ENCODE measurements at regions not wholly inside any gene's neighbourhood (a gene's known extent, or its start where the extent isn't known, plus 50 kb on each side); places are given as distances from the start of the nearest gene placed in this dataset.

- TF ChIP-seq CTCF (IDR thresholded peaks at IDR 0.05; ENCODE audit: low read depth, low read length), result no peak
- no peak for DNase-seq (ENCODE audit: low read depth in 2 of 2)
- no peak overlapping the region for H3K4me3 ChIP-seq (replicated peaks in 1 of 2; ENCODE audit: low read depth in 2 of 2, low read length in 2 of 2)
Measured at GRCh38 chr1:218783916-218784315, 389.8 kb upstream of the LYPLAL1 start.

- H3K4me3 ChIP-seq (replicated peaks in 1 of 2; ENCODE audit: low read depth in 2 of 2, low read length in 2 of 2), result no peak overlapping the region
- peak; percentile 58 to 71 for DNase-seq (ENCODE audit: low read depth in 2 of 2)
- no peak for TF ChIP-seq CTCF (IDR thresholded peaks at IDR 0.05; ENCODE audit: low read depth, low read length)
Measured at GRCh38 chr1:218785928-218786327, 387.8 kb upstream of the LYPLAL1 start.

GRCh38 chr1:218787826-218788225, 385.9 kb upstream of the LYPLAL1 start:
- DNase-seq (ENCODE audit: low read depth in 2 of 2), result no peak
- no peak for TF ChIP-seq CTCF (IDR thresholded peaks at IDR 0.05; ENCODE audit: low read depth, low read length)

GRCh38 chr1:218796773-218797172, 376.9 kb upstream of the LYPLAL1 start:
- no peak for TF ChIP-seq CTCF (IDR thresholded peaks at IDR 0.05; ENCODE audit: low read depth, low read length)
- no peak for DNase-seq (ENCODE audit: low read depth in 2 of 2)
- no peak overlapping the region for H3K4me3 ChIP-seq (replicated peaks in 1 of 2; ENCODE audit: low read depth in 2 of 2, low read length in 2 of 2)

More at GRCh38 chr1:218787826-218788225, 385.9 kb upstream of the LYPLAL1 start:
- H3K4me3 ChIP-seq (replicated peaks in 1 of 2; ENCODE audit: low read depth in 2 of 2, low read length in 2 of 2), result no peak overlapping the region

- H3K4me3 ChIP-seq (replicated peaks in 1 of 2; ENCODE audit: low read depth in 2 of 2, low read length in 2 of 2), result no peak overlapping the region
- DNase-seq (ENCODE audit: low read depth in 2 of 2), result no peak
- no peak for TF ChIP-seq CTCF (IDR thresholded peaks at IDR 0.05; ENCODE audit: low read depth, low read length)
Measured at GRCh38 chr1:218802799-218803198, 370.9 kb upstream of the LYPLAL1 start.

- H3K4me3 ChIP-seq (replicated peaks in 1 of 2; ENCODE audit: low read depth in 2 of 2, low read length in 2 of 2), result no peak overlapping the region
- no peak for DNase-seq (ENCODE audit: low read depth in 2 of 2)
- no peak for TF ChIP-seq CTCF (IDR thresholded peaks at IDR 0.05; ENCODE audit: low read depth, low read length)
Measured at GRCh38 chr1:218803351-218803997, 370.2 kb upstream of the LYPLAL1 start.
